HepG2 (cell line): ENCODE measurements at regions not wholly inside any gene's neighbourhood (a gene's known extent, or its start where the extent isn't known, plus 50 kb on each side); places are given as distances from the start of the nearest gene placed in this dataset.

Source experiments
- CEBPG ChIP-seq: IDR thresholded peaks from 2 replicates; pipeline ENCODE4 v1.6.1; 2016
- DZIP1 ChIP-seq: sonication (generic); formaldehyde crosslinking; IDR thresholded peaks from 2 replicates; pipeline ENCODE4 v1.5.0; 2020; ENCODE audit warnings: mild to moderate bottlenecking, missing genetic modification reagents
- LRRFIP1 ChIP-seq: sonication (generic); formaldehyde crosslinking; conservative IDR thresholded peaks from 2 replicates; pipeline ENCODE4 v1.4.0; 2020; ENCODE audit warnings: missing genetic modification reagents
- MAFF ChIP-seq: IDR thresholded peaks from 2 replicates; pipeline ENCODE4 v1.6.1; 2011; ENCODE audit warnings: low read depth, low read length, improper control_type of control experiment
- MLXIP ChIP-seq: sonication (generic); formaldehyde crosslinking; IDR thresholded peaks from 2 replicates; pipeline ENCODE4 v1.9.0; 2021; ENCODE audit warnings: missing genetic modification reagents, borderline replicate concordance
- REST ChIP-seq, 2 experiments: IDR thresholded peaks; 2 replicates each; pipeline ENCODE4 v1.6.1; 2011 to 2012; ENCODE audit warnings: low read length in 2 of 2, borderline replicate concordance in 1 of 2, low read depth in 1 of 2, mild to moderate bottlenecking in 1 of 2, moderate library complexity in 1 of 2
- SKI ChIP-seq: fragments of 450-650 bp; IDR thresholded peaks from one replicate; pipeline ENCODE4 v1.6.1; 2018; ENCODE audit warnings: mild to moderate bottlenecking; ENCODE audit not compliant: partially characterized antibody
- SP1 ChIP-seq, 2 experiments: fragments of 450-650 bp in 1 of 2; sonication (generic) in 1 of 2; formaldehyde crosslinking in 1 of 2; IDR thresholded peaks; 2 replicates each; pipeline versions ENCODE4 v1.4.0 to v1.6.1; 2016 to 2020; ENCODE audit warnings: missing genetic modification reagents in 1 of 2
- TAF1 ChIP-seq: sonication (generic); formaldehyde crosslinking; IDR thresholded peaks from 2 replicates; pipeline ENCODE4 v1.4.0; 2020; ENCODE audit warnings: missing genetic modification reagents
- TCF7L2 ChIP-seq: IDR thresholded peaks from 2 replicates; pipeline ENCODE4 v1.6.1; 2011; ENCODE audit warnings: mild to moderate bottlenecking, low read depth, low read length, moderate library complexity
- TRAFD1 ChIP-seq: sonication (generic); formaldehyde crosslinking; IDR thresholded peaks from 2 replicates; pipeline ENCODE4 v1.5.1; 2020; ENCODE audit warnings: missing genetic modification reagents, mild to moderate bottlenecking, borderline replicate concordance
- U2AF2 ChIP-seq: fragments of 200-400 bp; formaldehyde crosslinking; IDR thresholded peaks from 2 replicates; pipeline ENCODE4 v1.6.1; 2017; ENCODE audit warnings: low read depth, mild to moderate bottlenecking, low read length
- ZNF709 ChIP-seq: sonication (generic); formaldehyde crosslinking; IDR thresholded peaks from 2 replicates; pipeline ENCODE4 v1.5.0; 2020; ENCODE audit warnings: mild to moderate bottlenecking, missing genetic modification reagents

- TF ChIP-seq REST (IDR thresholded peaks at IDR 0.05; ENCODE audit: borderline replicate concordance in 1 of 2, low read depth in 1 of 2, low read length in 2 of 2) (peak in 1 of 2 experiments; percentile 80; a peak in 3 of 4 replicates), LRRFIP1 (CRISPR knock-in tag) (no peak), TRAFD1 (no peak), TAF1 (peak; percentile 82; the same call in 1 of the 2 replicates), DZIP1 (CRISPR knock-in tag) (no peak), CEBPG (CRISPR knock-in tag) (peak; percentile 94), ZNF709 (peak; percentile 68; the same call in 1 of the 2 replicates), SP1 (IDR thresholded peaks at IDR 0.05) (no peak), SP1 (CRISPR knock-in tag; IDR thresholded peaks at IDR 0.05) (peak; percentile 64), TCF7L2 (peak; percentile 100), MLXIP (CRISPR knock-in tag) (peak; percentile 84), U2AF2 (peak; percentile 51; the same call in 1 of the 2 replicates), SKI (peak; percentile 89), MAFF (no peak)
Observed at GRCh38 chr17:72413077-72414031, 292.5 kb downstream of the SOX9 start (continued).
